ENCODE measurements at regions not wholly inside any gene's neighbourhood (a gene's known extent, or its start where the extent isn't known, plus 50 kb on each side); places are given as distances from the start of the nearest gene placed in this dataset.
A peak's percentile ranks its signal among the peaks of the same experiment; 100 is the strongest.
"Not testable (repeated sequence)": the region's sequence is repeated elsewhere in the genome, so short reads cannot be mapped to it uniquely, and the experiment has no call there.

DNA sequence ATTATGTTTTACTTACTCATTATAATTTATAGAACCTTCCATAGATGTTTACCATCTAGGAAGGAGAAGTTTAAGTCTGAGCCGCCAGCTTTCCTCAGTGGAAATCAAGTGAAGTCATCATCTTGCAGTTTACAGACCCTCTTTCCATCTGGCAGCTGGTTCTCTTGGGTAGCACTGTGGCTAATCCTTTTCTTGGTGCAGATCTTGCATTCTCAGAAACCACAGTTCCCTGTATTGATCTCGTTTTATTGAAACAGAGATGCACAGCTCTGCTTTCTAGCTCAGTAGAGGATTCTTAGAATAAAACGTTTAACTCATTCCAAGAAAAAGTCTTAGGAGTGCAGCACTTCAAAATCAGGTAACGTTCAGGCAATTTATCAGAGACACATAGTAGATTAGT lies 1154.7 kb downstream of the FOXD4L5 start:
- not testable (repeated sequence) for DNase-seq

GRCh38 chr9:64128572-64128971 lies 1156.4 kb downstream of the FOXD4L5 start:
- DNase-seq: no peak

DNA sequence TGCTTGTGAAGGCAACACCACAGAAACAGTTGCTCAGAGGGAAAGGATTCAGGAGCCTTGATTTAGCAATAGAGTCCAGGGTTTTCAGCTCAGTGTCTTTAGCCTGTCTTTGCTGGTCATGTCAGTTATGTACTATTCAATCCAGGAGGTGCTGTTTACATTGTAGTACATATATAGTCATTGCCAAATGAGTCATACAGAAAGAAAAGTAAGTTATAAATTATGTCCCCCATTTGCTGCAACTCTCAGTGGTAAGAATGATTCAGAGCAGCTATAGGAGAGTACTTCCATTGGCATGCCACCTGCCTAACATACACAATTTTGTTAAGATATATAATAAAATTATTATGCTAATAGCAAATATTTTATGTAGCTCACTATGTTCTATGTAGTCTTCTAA lies 1163.4 kb downstream of the FOXD4L5 start:
- not testable (repeated sequence) for DNase-seq

- not testable (repeated sequence) for DNase-seq
These were observed 1167.7 kb downstream of the FOXD4L5 start for GRCh38 chr9:64117329-64117728.

DNA sequence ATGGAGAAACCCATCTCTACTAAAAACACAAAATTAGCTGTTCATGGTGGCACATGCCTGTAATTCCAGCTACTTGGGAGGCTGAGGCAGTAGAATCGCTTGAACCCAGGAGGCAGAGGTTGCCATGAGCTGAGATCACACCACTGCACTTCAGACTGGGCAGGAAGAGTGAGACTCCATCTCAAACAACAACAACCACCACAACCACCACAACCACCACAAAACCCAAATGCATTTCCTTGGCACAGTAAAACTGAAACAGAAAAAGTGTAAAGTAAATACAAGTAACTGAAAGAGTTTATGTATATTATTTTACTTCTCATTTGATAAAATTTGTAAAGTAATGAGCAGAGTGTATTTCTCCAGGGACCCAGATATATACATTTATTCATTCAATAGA lies 1177.1 kb downstream of the FOXD4L5 start:
- not testable (repeated sequence) for DNase-seq

DNA sequence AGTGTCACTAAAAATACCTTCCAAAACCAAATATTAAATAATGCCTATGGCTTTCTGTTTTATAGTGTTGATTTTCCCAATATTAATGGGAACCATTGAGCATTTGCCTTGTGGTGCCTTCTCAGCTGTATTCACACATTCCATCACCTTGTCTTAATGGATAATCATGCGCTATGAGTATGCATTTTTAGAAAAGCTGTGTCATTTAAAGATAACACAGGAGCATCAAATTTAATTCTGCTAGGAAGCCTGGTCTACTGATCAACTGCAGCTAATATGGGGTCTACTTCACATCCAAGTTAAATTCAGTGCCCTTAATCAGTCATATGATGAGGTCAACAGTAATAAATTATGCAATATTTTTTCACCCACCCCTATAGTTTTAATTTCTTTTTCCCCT lies 1177.8 kb downstream of the FOXD4L5 start:
- DNase-seq: not testable (repeated sequence)

- DNase-seq: not testable (repeated sequence)
These were observed 1179.8 kb downstream of the FOXD4L5 start for GRCh38 chr9:64105193-64105592.

- DNase-seq: not testable (repeated sequence)
These were observed 1183.5 kb downstream of the FOXD4L5 start for GRCh38 chr9:64101504-64101903.

- DNase-seq: not testable (repeated sequence)
These were observed 1184.3 kb downstream of the FOXD4L5 start for GRCh38 chr9:64100571-64101155.

DNA sequence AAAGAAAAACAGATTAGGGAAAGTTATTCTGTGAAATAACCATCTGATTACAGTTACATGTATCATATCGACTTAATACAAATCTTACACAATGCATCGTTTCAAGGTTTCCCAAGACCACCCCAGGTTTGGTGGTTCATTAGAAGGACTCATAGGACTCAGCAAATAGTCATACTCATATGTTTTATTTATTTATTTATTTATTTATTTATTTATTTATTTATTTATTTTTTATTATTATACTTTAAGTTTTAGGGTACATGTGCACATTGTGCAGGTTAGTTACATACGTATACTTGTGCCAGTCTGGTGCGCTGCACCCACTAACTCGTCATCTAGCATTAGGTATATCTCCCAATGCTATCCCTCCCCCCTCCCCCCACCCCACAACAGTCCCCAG lies 1199.0 kb downstream of the FOXD4L5 start:
- not testable (repeated sequence) for DNase-seq

DNA sequence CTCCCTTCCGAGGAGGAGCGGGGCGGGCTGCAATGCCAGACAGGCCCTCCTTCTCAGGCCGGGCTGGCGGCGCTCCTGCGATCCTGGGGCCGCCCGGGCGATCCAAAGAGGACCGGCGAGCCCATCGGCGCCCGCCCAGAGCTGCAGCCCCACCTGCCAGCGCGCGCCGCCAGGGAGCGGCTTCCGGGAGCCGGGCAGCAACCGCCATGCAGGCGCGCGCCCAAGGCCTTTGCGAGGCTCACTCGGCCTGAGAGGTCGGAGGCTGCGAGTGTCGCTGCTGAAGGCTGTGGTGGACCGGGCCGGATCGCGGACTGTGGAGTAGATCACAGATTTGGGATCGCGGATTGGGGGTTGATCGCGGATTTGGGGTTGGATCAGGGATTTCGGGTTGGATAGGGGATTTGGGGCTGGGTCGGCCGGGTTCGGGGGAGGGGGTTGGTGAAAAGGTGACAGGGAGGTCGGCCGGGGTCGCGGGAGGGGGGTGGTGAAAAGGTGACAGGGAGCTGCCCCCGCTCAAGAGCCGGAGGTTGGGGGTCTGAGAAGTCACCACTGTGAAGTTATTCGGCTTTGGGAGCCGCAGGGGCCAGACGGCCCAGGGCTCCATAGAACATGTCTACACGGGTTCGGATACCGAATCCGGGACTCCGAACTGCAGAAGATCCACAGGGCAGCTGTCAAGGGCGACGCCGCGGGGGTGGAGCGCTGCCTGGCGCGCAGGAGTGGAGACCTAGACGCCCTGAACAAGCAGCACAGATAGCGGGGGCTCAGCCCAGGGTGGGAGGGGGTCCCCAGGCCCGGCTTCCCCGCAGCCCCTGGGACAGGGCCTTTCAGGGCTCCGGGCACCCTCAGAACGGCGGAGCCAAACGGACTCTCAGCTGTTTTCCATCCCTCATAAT lies 1213.4 kb downstream of the FOXD4L5 start:
- DNase-seq: not testable (repeated sequence)

DNA sequence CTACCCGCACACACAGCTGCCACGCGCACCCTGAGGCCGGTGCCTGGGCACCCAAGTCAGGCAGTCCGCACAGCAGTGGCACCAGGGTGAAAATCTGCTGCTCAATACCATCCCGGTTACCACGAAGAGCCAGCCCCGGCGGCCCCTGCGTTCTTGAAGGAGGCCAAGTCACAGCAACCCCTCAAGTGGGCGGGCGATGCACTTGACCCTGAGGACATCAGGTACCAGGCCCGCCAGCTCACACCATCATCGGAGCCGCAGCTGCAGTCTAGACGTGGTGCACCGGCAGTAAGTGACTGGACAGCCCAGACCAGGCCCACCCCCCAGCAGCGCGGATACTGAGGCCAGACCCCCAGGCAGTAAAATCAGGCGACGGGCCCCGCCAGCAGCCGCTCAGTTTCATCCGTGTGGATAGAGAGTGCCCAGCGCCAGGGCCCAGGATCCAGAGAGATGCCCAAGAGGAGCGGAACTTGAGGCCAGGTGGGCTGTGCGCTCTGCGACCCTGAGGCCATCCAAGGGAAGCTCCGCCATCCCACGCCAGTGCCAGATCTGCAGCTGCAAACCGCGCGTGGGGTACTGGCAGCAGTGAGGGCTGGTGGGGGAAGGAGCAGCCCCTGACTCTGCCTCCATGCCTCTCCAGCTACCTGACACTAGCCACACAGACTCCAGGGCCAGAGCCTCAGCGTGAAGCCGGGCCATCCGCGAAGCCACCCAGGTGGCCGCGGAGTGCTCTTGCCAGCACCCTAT lies 1214.2 kb downstream of the FOXD4L5 start:
- DNase-seq: not testable (repeated sequence)

DNA sequence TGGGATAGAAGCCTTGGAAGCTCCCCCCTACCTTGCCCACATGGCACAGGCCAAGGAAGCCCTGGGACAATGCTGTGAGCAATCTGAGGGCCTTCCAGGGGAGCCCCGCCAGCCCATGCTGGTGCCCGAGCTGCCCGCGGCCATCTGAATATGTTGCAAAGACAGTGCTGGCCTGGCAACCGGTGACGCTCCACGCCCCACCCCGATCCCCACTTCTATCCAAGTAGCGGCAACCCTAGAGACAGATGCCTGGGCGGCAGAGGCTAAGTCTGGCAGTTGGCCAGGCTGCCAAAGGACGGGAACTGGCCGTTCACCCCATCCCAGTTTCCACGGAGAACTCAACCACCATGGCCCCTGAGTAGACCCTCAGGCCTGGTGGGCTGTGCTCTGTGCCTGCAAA lies 1214.9 kb downstream of the FOXD4L5 start:
- not testable (repeated sequence) for DNase-seq

DNA sequence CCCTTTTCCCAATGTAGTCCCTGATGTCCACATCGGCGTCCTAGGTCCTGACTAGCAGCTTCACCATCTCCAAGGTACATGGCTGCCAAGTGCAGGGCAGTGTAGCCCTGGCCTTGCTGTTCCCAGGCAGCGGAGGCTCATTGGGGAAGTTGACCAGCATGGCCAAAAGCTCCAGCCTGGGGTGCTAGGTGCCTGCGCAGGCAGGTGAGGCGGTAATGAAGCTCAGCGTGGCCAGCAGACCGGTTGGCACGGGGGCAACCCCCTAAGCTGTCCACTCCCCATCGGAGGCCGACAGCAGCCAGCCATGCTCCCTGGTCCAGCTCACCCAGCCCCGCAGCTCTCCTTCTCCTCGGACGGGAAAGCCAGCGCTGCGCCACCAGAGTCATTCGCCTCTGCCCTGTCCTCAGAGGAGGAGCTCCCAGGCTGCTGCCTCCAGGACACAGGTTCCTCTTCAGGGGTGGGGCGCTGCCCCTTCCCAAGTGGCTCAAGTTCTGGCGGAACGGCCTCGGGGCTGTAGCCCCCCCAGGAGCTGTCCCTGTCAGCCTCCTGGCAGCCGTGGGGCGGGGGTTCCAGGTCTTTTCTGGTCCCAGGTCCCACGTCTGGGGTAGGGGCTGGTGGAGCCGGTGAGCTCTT lies 1218.2 kb downstream of the FOXD4L5 start:
- no peak for DNase-seq

DNA sequence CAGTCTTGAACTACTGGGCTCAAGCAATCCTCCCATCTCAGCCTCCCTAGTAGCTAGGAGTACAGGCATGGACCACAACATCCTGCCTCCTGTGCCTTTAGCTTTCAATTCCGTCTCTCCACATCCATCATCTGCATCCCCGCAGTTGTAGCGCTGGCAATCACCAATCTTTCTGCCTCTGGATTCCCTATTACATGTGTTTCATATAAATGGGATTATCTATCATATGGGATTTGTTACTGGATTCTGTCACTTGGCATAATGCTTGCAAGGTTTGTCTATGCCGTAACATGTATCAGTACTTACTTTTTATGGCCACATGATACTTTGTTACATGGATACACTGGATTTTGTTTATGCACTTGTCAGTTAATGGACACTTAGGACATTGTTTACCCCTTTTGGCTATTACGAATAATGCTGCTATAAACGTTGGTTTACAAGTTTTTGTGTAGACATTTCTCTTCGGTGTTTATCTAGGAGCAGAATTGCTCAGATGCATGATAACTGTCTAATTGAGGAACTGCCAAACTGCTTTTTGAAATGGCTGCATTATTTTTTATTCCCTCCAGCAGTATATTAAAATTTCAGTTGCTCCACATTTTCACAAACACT lies 1223.9 kb downstream of the FOXD4L5 start:
- no peak for DNase-seq

DNA sequence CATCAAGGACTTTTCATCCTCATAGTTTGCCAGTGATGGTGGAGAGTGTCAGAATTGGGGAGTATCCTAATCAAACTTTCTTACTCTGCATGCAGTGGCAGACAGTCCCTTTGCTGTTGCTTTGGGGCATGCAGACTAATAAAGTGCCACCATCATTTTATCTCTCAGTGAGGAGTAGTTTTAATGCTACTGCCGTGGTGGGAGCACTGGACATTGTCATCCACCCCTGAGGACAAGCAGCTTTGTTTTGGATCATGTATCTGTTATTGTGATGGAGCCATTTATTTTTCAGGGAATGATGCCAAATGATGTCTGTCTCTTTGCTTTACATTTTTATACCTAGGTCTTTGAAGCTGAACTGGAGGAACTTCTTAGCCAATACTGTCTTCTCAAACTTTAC lies 1226.9 kb downstream of the FOXD4L5 start:
- DNase-seq: not testable (repeated sequence)

DNA sequence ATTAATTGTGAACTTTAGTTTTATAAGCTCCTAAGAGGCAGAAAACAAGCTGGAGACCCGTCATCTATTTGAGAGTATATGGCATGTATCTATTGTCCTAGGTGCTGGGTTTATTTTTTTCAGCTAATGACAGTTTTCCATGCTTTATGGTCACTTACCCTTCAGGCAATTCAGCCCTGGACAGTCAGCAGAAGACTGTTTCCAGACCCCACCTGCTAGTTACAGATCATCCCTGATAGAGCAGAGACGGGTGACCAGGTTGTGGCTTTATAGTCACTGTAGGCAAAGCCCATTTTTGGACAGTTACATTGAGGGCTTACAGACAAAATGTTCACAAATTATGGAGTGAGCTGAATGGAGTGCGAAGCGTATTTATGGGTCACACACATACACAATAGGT lies 1227.5 kb downstream of the FOXD4L5 start:
- DNase-seq: no peak

DNA sequence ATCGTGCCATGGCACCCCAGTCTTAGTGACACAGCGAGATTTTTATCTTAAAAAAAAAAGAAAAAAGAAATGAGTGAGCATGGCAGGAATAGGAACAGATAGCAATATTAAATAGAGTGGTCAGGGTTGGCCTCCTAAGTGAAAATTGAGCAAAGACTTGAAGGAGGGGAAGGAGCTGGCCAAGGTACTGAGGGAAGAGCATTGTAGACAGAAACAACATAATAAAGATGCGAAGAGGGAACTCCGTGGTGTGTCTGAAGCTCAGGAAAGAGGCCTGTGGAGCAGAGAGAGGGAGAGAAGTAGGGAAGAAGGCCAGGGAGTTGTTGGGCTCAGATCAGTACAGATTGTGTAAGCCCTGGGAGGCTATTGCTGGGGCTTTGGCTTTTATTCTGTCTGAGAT lies 1256.1 kb downstream of the FOXD4L5 start:
- not testable (repeated sequence) for DNase-seq

- DNase-seq: not testable (repeated sequence)
These were observed 1264.1 kb downstream of the FOXD4L5 start for GRCh38 chr9:64020696-64021491.

DNA sequence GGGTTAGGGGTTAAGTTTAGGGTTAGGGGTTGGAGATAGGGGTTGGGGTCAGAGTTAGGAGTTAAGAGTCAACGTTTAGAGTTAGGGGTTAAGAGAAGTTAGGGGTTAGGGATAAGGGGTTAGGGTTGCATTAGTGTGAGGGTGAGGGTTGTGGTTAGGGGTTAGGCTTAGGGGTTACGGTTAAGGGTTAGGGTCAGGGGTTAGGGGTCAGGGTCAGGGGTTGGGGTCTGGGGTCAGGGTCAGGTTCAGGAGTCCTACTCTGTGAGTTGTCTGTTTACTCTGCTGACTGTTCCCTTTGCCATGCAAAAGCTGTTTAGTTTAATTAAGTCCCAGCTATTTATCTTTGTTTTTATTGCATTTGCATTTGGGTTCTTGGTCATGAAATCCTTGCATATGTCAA lies 1267.3 kb downstream of the FOXD4L5 start:
- not testable (repeated sequence) for DNase-seq

GRCh38 chr9:64016845-64017406 lies 1268.1 kb downstream of the FOXD4L5 start:
- DNase-seq: peak; percentile 18 to 35

Data from activated CD4-positive, alpha-beta T cell treated with anti-CD3 and anti-CD28 coated beads, Interleukin-2, amount 50 U/mL, for 48 hours (primary cell).